ENCODE measurements at regions not wholly inside any gene's neighbourhood (a gene's known extent, or its start where the extent isn't known, plus 50 kb on each side); places are given as distances from the start of the nearest gene placed in this dataset.

DNA sequence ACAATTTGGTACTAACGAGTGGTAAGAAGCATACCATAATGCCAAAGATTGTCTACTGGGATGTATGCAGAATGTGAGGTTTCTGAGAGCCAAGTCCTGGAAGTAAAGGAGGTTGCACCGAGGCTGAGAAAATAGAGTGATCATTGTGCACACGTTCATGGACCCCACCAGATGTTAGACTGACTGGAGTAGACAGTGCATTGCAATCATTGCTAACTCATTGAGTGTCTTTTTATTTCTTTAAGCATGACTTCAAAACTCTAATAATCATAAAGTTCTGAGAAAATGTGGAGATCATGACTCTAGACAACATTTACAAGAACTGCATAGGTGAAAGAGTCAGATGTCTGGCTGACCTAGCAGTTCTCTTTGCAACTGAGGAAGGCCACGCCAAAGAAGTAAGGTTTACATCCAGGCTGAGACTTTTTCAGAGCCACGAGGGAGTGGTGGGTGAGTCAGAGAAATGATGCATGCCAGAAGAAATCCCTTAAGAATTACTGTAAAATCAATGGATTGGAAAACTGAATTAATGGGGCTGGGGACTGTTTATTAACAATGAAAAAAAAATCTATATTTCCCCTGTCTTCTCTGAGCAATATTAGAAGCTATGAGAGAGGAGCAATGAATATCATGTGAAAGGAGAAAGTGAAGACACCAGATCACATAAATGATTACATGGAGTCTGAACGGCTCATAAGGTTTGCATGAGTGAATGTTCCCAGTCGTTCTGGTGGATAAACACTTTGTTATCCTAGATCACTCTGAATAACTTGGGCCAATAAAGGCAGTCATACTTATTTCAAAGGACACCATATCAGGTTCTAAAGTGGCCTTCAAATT lies 76.0 kb upstream of the SLC25A26 start:
- no peaks in the 10 kb centered on the region; the same call in 2 of the 3 replicates for H3K4me1 Mint-ChIP-seq
- no peaks in the 10 kb centered on the region for H3K4me1 ChIP-seq (ENCODE audit: insufficient read depth)

More for the DNA sequence above, 76.0 kb upstream of the SLC25A26 start:
- DNase-seq (ENCODE audit: low spot score): no peak
- Histone ChIP-seq H3K9me2 (ENCODE audit: insufficient read depth) (no peaks in the 10 kb centered on the region), H3K4me2 (no peak overlapping the region), H3K4me3 (no peak overlapping the region), H2AFZ (no peak overlapping the region; the same call in 1 of the 2 replicates), H3K27me3 (ENCODE audit: insufficient read depth) (no peaks in the 10 kb centered on the region), H4K20me1 (replicated peaks; ENCODE audit: insufficient read depth) (no peaks in the 10 kb centered on the region), H3K27ac (ENCODE audit: low read depth) (no peak overlapping the region), H3K79me2 (replicated peaks; ENCODE audit: insufficient read depth) (no peaks in the 10 kb centered on the region), H3F3A (replicated peaks; ENCODE audit: low read depth) (no peaks in the 10 kb centered on the region), H3K36me3 (ENCODE audit: insufficient read depth) (no peaks in the 10 kb centered on the region)
- ATAC-seq: no peak
- Mint-ChIP-seq H3K36me3 (ENCODE audit: low read depth) (no peaks in the 10 kb centered on the region), H3K9me3 (no peaks in the 10 kb centered on the region; the same call in 2 of the 3 replicates), H3K4me3 (no peak overlapping the region), H3K27me3 (ENCODE audit: insufficient read depth, low read depth, poor library complexity) (peaks cover 3% of the 10 kb centered on the region), H3K27ac (no peak overlapping the region)
- TF ChIP-seq EZH2 (IDR thresholded peaks at IDR 0.05; ENCODE audit: low read depth, unreplicated experiment): no peak
- TF ChIP-seq JUNB (IDR thresholded peaks at IDR 0.05; ENCODE audit: unreplicated experiment): no peak
- TF ChIP-seq EZH2phosphoT487 (IDR thresholded peaks at IDR 0.05; ENCODE audit: unreplicated experiment): no peak
- TF ChIP-seq, protein P1, sequence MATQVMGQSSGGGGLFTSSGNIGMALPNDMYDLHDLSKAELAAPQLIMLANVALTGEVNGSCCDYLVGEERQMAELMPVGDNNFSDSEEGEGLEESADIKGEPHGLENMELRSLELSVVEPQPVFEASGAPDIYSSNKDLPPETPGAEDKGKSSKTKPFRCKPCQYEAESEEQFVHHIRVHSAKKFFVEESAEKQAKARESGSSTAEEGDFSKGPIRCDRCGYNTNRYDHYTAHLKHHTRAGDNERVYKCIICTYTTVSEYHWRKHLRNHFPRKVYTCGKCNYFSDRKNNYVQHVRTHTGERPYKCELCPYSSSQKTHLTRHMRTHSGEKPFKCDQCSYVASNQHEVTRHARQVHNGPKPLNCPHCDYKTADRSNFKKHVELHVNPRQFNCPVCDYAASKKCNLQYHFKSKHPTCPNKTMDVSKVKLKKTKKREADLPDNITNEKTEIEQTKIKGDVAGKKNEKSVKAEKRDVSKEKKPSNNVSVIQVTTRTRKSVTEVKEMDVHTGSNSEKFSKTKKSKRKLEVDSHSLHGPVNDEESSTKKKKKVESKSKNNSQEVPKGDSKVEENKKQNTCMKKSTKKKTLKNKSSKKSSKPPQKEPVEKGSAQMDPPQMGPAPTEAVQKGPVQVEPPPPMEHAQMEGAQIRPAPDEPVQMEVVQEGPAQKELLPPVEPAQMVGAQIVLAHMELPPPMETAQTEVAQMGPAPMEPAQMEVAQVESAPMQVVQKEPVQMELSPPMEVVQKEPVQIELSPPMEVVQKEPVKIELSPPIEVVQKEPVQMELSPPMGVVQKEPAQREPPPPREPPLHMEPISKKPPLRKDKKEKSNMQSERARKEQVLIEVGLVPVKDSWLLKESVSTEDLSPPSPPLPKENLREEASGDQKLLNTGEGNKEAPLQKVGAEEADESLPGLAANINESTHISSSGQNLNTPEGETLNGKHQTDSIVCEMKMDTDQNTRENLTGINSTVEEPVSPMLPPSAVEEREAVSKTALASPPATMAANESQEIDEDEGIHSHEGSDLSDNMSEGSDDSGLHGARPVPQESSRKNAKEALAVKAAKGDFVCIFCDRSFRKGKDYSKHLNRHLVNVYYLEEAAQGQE (IDR thresholded peaks at IDR 0.05; ENCODE audit: unreplicated experiment): no peak
- no peak for TF ChIP-seq CREB1 (CRISPR knock-in tag; IDR thresholded peaks at IDR 0.05; ENCODE audit: low read depth)
- TF ChIP-seq, protein P2, sequence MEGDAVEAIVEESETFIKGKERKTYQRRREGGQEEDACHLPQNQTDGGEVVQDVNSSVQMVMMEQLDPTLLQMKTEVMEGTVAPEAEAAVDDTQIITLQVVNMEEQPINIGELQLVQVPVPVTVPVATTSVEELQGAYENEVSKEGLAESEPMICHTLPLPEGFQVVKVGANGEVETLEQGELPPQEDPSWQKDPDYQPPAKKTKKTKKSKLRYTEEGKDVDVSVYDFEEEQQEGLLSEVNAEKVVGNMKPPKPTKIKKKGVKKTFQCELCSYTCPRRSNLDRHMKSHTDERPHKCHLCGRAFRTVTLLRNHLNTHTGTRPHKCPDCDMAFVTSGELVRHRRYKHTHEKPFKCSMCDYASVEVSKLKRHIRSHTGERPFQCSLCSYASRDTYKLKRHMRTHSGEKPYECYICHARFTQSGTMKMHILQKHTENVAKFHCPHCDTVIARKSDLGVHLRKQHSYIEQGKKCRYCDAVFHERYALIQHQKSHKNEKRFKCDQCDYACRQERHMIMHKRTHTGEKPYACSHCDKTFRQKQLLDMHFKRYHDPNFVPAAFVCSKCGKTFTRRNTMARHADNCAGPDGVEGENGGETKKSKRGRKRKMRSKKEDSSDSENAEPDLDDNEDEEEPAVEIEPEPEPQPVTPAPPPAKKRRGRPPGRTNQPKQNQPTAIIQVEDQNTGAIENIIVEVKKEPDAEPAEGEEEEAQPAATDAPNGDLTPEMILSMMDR (conservative IDR thresholded peaks at IDR 0.05; ENCODE audit: low read depth in 2 of 2): no peak
- TF ChIP-seq ZNF331 (CRISPR knock-in tag; IDR thresholded peaks at IDR 0.05; ENCODE audit: low read depth): no peak
- TF ChIP-seq POLR2AphosphoS5 (IDR thresholded peaks at IDR 0.05; ENCODE audit: low read depth): no peak
- TF ChIP-seq, protein P3, sequence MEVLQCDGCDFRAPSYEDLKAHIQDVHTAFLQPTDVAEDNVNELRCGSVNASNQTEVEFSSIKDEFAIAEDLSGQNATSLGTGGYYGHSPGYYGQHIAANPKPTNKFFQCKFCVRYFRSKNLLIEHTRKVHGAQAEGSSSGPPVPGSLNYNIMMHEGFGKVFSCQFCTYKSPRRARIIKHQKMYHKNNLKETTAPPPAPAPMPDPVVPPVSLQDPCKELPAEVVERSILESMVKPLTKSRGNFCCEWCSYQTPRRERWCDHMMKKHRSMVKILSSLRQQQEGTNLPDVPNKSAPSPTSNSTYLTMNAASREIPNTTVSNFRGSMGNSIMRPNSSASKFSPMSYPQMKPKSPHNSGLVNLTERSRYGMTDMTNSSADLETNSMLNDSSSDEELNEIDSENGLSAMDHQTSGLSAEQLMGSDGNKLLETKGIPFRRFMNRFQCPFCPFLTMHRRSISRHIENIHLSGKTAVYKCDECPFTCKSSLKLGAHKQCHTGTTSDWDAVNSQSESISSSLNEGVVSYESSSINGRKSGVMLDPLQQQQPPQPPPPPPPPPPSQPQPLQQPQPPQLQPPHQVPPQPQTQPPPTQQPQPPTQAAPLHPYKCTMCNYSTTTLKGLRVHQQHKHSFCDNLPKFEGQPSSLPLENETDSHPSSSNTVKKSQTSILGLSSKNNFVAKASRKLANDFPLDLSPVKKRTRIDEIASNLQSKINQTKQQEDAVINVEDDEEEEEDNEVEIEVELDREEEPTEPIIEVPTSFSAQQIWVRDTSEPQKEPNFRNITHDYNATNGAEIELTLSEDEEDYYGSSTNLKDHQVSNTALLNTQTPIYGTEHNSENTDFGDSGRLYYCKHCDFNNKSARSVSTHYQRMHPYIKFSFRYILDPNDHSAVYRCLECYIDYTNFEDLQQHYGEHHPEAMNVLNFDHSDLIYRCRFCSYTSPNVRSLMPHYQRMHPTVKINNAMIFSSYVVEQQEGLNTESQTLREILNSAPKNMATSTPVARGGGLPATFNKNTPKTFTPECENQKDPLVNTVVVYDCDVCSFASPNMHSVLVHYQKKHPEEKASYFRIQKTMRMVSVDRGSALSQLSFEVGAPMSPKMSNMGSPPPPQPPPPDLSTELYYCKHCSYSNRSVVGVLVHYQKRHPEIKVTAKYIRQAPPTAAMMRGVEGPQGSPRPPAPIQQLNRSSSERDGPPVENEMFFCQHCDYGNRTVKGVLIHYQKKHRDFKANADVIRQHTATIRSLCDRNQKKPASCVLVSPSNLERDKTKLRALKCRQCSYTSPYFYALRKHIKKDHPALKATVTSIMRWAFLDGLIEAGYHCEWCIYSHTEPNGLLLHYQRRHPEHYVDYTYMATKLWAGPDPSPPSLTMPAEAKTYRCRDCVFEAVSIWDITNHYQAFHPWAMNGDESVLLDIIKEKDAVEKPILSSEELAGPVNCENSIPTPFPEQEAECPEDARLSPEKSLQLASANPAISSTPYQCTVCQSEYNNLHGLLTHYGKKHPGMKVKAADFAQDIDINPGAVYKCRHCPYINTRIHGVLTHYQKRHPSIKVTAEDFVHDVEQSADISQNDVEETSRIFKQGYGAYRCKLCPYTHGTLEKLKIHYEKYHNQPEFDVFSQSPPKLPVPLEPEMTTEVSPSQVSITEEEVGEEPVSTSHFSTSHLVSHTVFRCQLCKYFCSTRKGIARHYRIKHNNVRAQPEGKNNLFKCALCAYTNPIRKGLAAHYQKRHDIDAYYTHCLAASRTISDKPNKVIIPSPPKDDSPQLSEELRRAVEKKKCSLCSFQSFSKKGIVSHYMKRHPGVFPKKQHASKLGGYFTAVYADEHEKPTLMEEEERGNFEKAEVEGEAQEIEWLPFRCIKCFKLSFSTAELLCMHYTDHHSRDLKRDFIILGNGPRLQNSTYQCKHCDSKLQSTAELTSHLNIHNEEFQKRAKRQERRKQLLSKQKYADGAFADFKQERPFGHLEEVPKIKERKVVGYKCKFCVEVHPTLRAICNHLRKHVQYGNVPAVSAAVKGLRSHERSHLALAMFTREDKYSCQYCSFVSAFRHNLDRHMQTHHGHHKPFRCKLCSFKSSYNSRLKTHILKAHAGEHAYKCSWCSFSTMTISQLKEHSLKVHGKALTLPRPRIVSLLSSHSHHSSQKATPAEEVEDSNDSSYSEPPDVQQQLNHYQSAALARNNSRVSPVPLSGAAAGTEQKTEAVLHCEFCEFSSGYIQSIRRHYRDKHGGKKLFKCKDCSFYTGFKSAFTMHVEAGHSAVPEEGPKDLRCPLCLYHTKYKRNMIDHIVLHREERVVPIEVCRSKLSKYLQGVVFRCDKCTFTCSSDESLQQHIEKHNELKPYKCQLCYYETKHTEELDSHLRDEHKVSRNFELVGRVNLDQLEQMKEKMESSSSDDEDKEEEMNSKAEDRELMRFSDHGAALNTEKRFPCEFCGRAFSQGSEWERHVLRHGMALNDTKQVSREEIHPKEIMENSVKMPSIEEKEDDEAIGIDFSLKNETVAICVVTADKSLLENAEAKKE (CRISPR knock-in tag; IDR thresholded peaks at IDR 0.05): no peak
- no peak for TF ChIP-seq STAT1 (IDR thresholded peaks at IDR 0.05; ENCODE audit: unreplicated experiment)
- TF ChIP-seq, protein P4, sequence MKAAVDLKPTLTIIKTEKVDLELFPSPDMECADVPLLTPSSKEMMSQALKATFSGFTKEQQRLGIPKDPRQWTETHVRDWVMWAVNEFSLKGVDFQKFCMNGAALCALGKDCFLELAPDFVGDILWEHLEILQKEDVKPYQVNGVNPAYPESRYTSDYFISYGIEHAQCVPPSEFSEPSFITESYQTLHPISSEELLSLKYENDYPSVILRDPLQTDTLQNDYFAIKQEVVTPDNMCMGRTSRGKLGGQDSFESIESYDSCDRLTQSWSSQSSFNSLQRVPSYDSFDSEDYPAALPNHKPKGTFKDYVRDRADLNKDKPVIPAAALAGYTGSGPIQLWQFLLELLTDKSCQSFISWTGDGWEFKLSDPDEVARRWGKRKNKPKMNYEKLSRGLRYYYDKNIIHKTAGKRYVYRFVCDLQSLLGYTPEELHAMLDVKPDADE (IDR thresholded peaks at IDR 0.05): no peak
- no peak for TF ChIP-seq ZNF114 (CRISPR knock-in tag; IDR thresholded peaks at IDR 0.05)
- TF ChIP-seq NANOG (IDR thresholded peaks at IDR 0.05; ENCODE audit: borderline replicate concordance): no peak

All from GM23338 (cell line).